ENCODE measurements at regions not wholly inside any gene's neighbourhood (a gene's known extent, or its start where the extent isn't known, plus 50 kb on each side); places are given as distances from the start of the nearest gene placed in this dataset.

- TF ChIP-seq EZH2phosphoT487 (IDR thresholded peaks at IDR 0.05; ENCODE audit: borderline replicate concordance, low read length) (no peak), CTCF (conservative IDR thresholded peaks at IDR 0.05; ENCODE audit: low read depth, low read length) (no peak), EZH2 (IDR thresholded peaks at IDR 0.05; ENCODE audit: low read length, unreplicated experiment) (no peak)
- intact Hi-C loops (cut with micrococcal nuclease) = no loop called here
Measured at GRCh38 chr14:42078345-42078744, 471.7 kb downstream of the LRFN5 start.

DNA sequence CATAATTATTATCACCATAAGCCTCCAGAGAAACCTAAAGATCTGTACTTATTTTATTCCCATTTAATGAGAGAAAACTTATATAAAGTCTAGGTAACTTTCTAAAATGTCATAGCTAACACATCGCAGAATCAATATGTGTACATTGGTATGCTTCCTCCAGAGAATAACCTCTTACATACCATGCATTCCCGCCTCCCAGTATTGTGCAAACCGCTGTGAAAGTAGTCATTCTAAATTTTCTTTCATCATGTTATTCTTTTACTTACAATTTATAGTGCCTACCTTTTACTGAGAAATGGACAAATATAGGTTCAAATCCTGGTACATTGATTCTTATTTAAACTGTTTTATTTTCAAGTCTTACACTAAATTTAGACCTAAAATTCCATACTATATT lies 463.4 kb downstream of the LRFN5 start:
- H3K9me2 ChIP-seq (replicated peaks; ENCODE audit: low read length) = no peaks in the 10 kb centered on the region
- no peak overlapping the region for H3K4me2 ChIP-seq (ENCODE audit: low read length)
- no peak overlapping the region for H3K9ac ChIP-seq (ENCODE audit: low read length)
- H3K9me3 ChIP-seq (ENCODE audit: low read length) = no peaks in the 10 kb centered on the region
- no peak overlapping the region for H3K27ac ChIP-seq (ENCODE audit: low read length)
- no peak overlapping the region for H3K4me3 ChIP-seq (ENCODE audit: low read length)
- no peaks in the 10 kb centered on the region for H3K4me1 ChIP-seq (ENCODE audit: insufficient read depth, low read length)
- intact Hi-C loops (cut with micrococcal nuclease) = no loop called here
- DNase-seq (no peak), ATAC-seq (no peak)
- H2AFZ ChIP-seq (ENCODE audit: low read length) = no peak overlapping the region
- POLR2A ChIA-PET (ENCODE audit: unreplicated experiment) = no interaction called here
- no peaks in the 10 kb centered on the region for H3K27me3 ChIP-seq (ENCODE audit: low read length)
- no peaks in the 10 kb centered on the region for H3K36me3 ChIP-seq (ENCODE audit: low read depth, low read length)
- TF ChIP-seq EZH2 (IDR thresholded peaks at IDR 0.05; ENCODE audit: low read length, unreplicated experiment) (no peak), CTCF (conservative IDR thresholded peaks at IDR 0.05; ENCODE audit: low read depth, low read length) (no peak), EZH2phosphoT487 (IDR thresholded peaks at IDR 0.05; ENCODE audit: borderline replicate concordance, low read length) (no peak)
- H3F3A ChIP-seq (ENCODE audit: low read length, unreplicated experiment) = no peaks in the 10 kb centered on the region
- H3K79me2 ChIP-seq (ENCODE audit: low read length) = no peaks in the 10 kb centered on the region
- CTCF ChIA-PET = no interaction called here
- no peaks in the 10 kb centered on the region for H4K20me1 ChIP-seq (ENCODE audit: low read length)
- BruUV-seq (replicated peaks) = no TSS peak

More at GRCh38 chr14:42078345-42078744, 471.7 kb downstream of the LRFN5 start:
- no peak for ATAC-seq
- Histone ChIP-seq H3K4me3 (ENCODE audit: low read length) (no peak overlapping the region), H3K4me2 (ENCODE audit: low read length) (no peak overlapping the region), H3K4me1 (ENCODE audit: insufficient read depth, low read length) (no peaks in the 10 kb centered on the region), H3K9ac (ENCODE audit: low read length) (no peak overlapping the region), H2AFZ (ENCODE audit: low read length) (no peak overlapping the region), H3K79me2 (ENCODE audit: low read length) (no peaks in the 10 kb centered on the region), H3K27me3 (ENCODE audit: low read length) (no peaks in the 10 kb centered on the region), H3K9me2 (replicated peaks; ENCODE audit: low read length) (no peaks in the 10 kb centered on the region), H4K20me1 (ENCODE audit: low read length) (no peaks in the 10 kb centered on the region), H3F3A (ENCODE audit: low read length, unreplicated experiment) (no peaks in the 10 kb centered on the region), H3K27ac (ENCODE audit: low read length) (no peak overlapping the region), H3K9me3 (ENCODE audit: low read length) (no peaks in the 10 kb centered on the region), H3K36me3 (ENCODE audit: low read depth, low read length) (no peaks in the 10 kb centered on the region)
- BruUV-seq (replicated peaks) = no TSS peak
- ChIA-PET POLR2A (ENCODE audit: unreplicated experiment) (no interaction called here), CTCF (no interaction called here)
- DNase-seq = no peak

- Histone ChIP-seq H3F3A (ENCODE audit: low read length, unreplicated experiment) (no peaks in the 10 kb centered on the region), H3K9ac (ENCODE audit: low read length) (no peak overlapping the region), H3K27me3 (ENCODE audit: low read length) (no peaks in the 10 kb centered on the region), H3K4me2 (ENCODE audit: low read length) (no peak overlapping the region), H3K9me3 (ENCODE audit: low read length) (no peaks in the 10 kb centered on the region), H4K20me1 (ENCODE audit: low read length) (no peaks in the 10 kb centered on the region), H3K79me2 (ENCODE audit: low read length) (no peaks in the 10 kb centered on the region), H3K9me2 (replicated peaks; ENCODE audit: low read length) (no peaks in the 10 kb centered on the region), H3K4me1 (ENCODE audit: insufficient read depth, low read length) (no peaks in the 10 kb centered on the region), H3K36me3 (ENCODE audit: low read depth, low read length) (no peaks in the 10 kb centered on the region), H3K4me3 (ENCODE audit: low read length) (no peak overlapping the region), H3K27ac (ENCODE audit: low read length) (no peak overlapping the region), H2AFZ (ENCODE audit: low read length) (no peak overlapping the region)
- TF ChIP-seq EZH2 (IDR thresholded peaks at IDR 0.05; ENCODE audit: low read length, unreplicated experiment) = no peak
- TF ChIP-seq EZH2phosphoT487 (IDR thresholded peaks at IDR 0.05; ENCODE audit: borderline replicate concordance, low read length) = no peak
- no peak for TF ChIP-seq CTCF (conservative IDR thresholded peaks at IDR 0.05; ENCODE audit: low read depth, low read length)
- ChIA-PET CTCF (no interaction called here), POLR2A (ENCODE audit: unreplicated experiment) (no interaction called here)
- intact Hi-C loops (cut with micrococcal nuclease) = no loop called here
- no TSS peak for BruUV-seq (replicated peaks)
- DNase-seq (no peak), ATAC-seq (no peak)
Measured at GRCh38 chr14:42057111-42057510, 450.4 kb downstream of the LRFN5 start.

Data from PC-3 (cell line).